HEK293 (cell line): ENCODE measurements at regions not wholly inside any gene's neighbourhood (a gene's known extent, or its start where the extent isn't known, plus 50 kb on each side); places are given as distances from the start of the nearest gene placed in this dataset.

ENCODE experiments used
- CTCF ChIA-PET: fragments of 350-600 bp; formaldehyde crosslinking; extraction: SDS; loops from one replicate; lab custom pipeline; 2021; ENCODE audit warnings: antibody characterized with exemption; lab: Yijun Ruan, JAX
- POLR2A ChIA-PET: fragments of 300-600 bp; formaldehyde crosslinking; extraction: SDS; loops from one replicate; lab custom pipeline; 2020; ENCODE audit warnings: antibody characterized with exemption, inconsistent platforms; lab: Yijun Ruan, JAX
- H3K27ac ChIP-seq: fragments of 200-500 bp; sonication (Bioruptor generic); 2 replicates; pipeline ENCODE4 v1.5.1; 2014; ENCODE audit warnings: low read depth, low read length, control low read depth, inconsistent platforms; ENCODE audit errors: extremely low read depth
- H3K36me3 ChIP-seq, 2 experiments: fragments of 200-500 bp in 1 of 2; sonication (Bioruptor generic) in 1 of 2; 1 replicate in 1 of 2; 2 replicates in 1 of 2; pipeline ENCODE4 v1.5.1; 2014 to 2017; ENCODE audit warnings: inconsistent platforms in 2 of 2, low read length in 2 of 2; ENCODE audit not compliant: control insufficient read depth in 2 of 2, insufficient read depth in 1 of 2
- H3K4me1 ChIP-seq: fragments of 200-500 bp; sonication (Bioruptor generic); 2 replicates; pipeline ENCODE4 v1.5.1; 2014; ENCODE audit warnings: mild to moderate bottlenecking, low read length, inconsistent platforms; ENCODE audit not compliant: control insufficient read depth, insufficient read depth
- H3K4me3 ChIP-seq: 2 replicates; pipeline ENCODE4 v1.5.1; 2011; ENCODE audit warnings: low read depth, mild to moderate bottlenecking, control low read depth, low read length, moderate library complexity
- H3K9me3 ChIP-seq: fragments of 200-500 bp; sonication (Bioruptor generic); 2 replicates; pipeline ENCODE4 v1.5.1; 2014; ENCODE audit warnings: low read depth, low read length, inconsistent platforms; ENCODE audit not compliant: control insufficient read depth, insufficient read depth
- HOXA7 ChIP-seq: sonication (generic); formaldehyde crosslinking; IDR thresholded peaks from 2 replicates; pipeline ENCODE4 v1.8.1; 2022; ENCODE audit warnings: missing genetic modification reagents, borderline replicate concordance
- SETDB1 ChIP-seq: IDR thresholded peaks from one replicate; pipeline ENCODE4 v1.6.1; 2017; ENCODE audit warnings: mild to moderate bottlenecking, low read length, moderate library complexity, mixed read lengths; ENCODE audit not compliant: insufficient read length
- ZBTB1 ChIP-seq: fragments of 450-650 bp; formaldehyde crosslinking; IDR thresholded peaks from 2 replicates; pipeline ENCODE4 v1.5.1; 2016; ENCODE audit warnings: missing biosample characterization, missing genetic modification characterization
- ZBTB44 ChIP-seq: fragments of 450-650 bp; IDR thresholded peaks from 2 replicates; pipeline ENCODE4 v1.5.1; 2018; ENCODE audit warnings: missing biosample characterization, mild to moderate bottlenecking, missing genetic modification characterization
- ZNF169 ChIP-seq: fragments of 450-650 bp; formaldehyde crosslinking; IDR thresholded peaks from 2 replicates; pipeline ENCODE4 v1.5.1; 2016; ENCODE audit warnings: missing biosample characterization, missing genetic modification characterization
- ZNF175 ChIP-seq: fragments of 450-650 bp; formaldehyde crosslinking; IDR thresholded peaks from 2 replicates; pipeline ENCODE4 v1.5.1; 2016; ENCODE audit warnings: missing biosample characterization, missing genetic modification characterization
- ZNF202 ChIP-seq: fragments of 450-650 bp; formaldehyde crosslinking; IDR thresholded peaks from 2 replicates; pipeline ENCODE4 v1.5.1; 2016; ENCODE audit warnings: missing biosample characterization, missing genetic modification characterization, borderline replicate concordance
- ZNF221 ChIP-seq: fragments of 450-650 bp; formaldehyde crosslinking; IDR thresholded peaks from 2 replicates; pipeline ENCODE4 v1.5.1; 2017; ENCODE audit warnings: missing biosample characterization, missing genetic modification characterization, borderline replicate concordance
- ZNF350 ChIP-seq: fragments of 450-650 bp; formaldehyde crosslinking; IDR thresholded peaks from 2 replicates; pipeline ENCODE4 v1.5.0; 2017; ENCODE audit warnings: missing biosample characterization, mild to moderate bottlenecking, missing genetic modification characterization
- ZNF362 ChIP-seq: fragments of 450-650 bp; formaldehyde crosslinking; IDR thresholded peaks from 2 replicates; pipeline ENCODE4 v1.5.1; 2016; ENCODE audit warnings: missing biosample characterization, missing genetic modification characterization
- ZNF391 ChIP-seq: fragments of 450-650 bp; formaldehyde crosslinking; IDR thresholded peaks from 2 replicates; pipeline ENCODE4 v1.5.1; 2016; ENCODE audit warnings: low read depth, missing biosample characterization, missing genetic modification characterization, borderline replicate concordance
- ZNF426 ChIP-seq: fragments of 450-650 bp; formaldehyde crosslinking; IDR thresholded peaks from 2 replicates; pipeline ENCODE4 v1.5.1; 2017; ENCODE audit warnings: missing biosample characterization, missing genetic modification characterization, mild to moderate bottlenecking, inconsistent platforms, moderate library complexity
- ZNF521 ChIP-seq: fragments of 450-650 bp; formaldehyde crosslinking; IDR thresholded peaks from 2 replicates; pipeline ENCODE4 v1.5.1; 2017; ENCODE audit warnings: missing biosample characterization, mild to moderate bottlenecking, missing genetic modification characterization
- ZNF626 ChIP-seq: fragments of 450-650 bp; sonication (Bioruptor Pico); formaldehyde crosslinking; IDR thresholded peaks from 2 replicates; pipeline ENCODE4 v1.5.1; 2018; ENCODE audit warnings: missing biosample characterization, missing genetic modification characterization, inconsistent platforms
- ZNF692 ChIP-seq: fragments of 450-650 bp; formaldehyde crosslinking; IDR thresholded peaks from 2 replicates; pipeline ENCODE4 v1.5.1; 2016; ENCODE audit warnings: missing biosample characterization, missing genetic modification characterization
- ZNF747 ChIP-seq: fragments of 450-650 bp; formaldehyde crosslinking; IDR thresholded peaks from 2 replicates; pipeline ENCODE4 v1.5.1; 2016; ENCODE audit warnings: missing biosample characterization, missing genetic modification characterization
- TF ChIP-seq, protein P1 (sequence below): fragments of 450-650 bp; formaldehyde crosslinking; IDR thresholded peaks from 2 replicates; pipeline ENCODE4 v1.5.1; 2016; ENCODE audit warnings: missing biosample characterization, missing genetic modification characterization

- CTCF ChIA-PET: no interaction called here
- POLR2A ChIA-PET: no interaction called here
- Histone ChIP-seq H3K9me3 (no peaks in the 10 kb centered on the region), H3K36me3 (no peaks in the 10 kb centered on the region), H3K27ac (no peak overlapping the region), H3K4me1 (no peaks in the 10 kb centered on the region), H3K4me3 (no peak overlapping the region)
- no peak for TF ChIP-seq ZNF692
- TF ChIP-seq ZNF626: no peak
- TF ChIP-seq ZNF391 (tag by site-specific recombination): no peak
- no peak for TF ChIP-seq ZNF175 (tag by site-specific recombination)
- no peak for TF ChIP-seq SETDB1
These were observed 199.0 kb upstream of the ZMIZ1 start for GRCh38 chr10:78869508-78870454.

DNA sequence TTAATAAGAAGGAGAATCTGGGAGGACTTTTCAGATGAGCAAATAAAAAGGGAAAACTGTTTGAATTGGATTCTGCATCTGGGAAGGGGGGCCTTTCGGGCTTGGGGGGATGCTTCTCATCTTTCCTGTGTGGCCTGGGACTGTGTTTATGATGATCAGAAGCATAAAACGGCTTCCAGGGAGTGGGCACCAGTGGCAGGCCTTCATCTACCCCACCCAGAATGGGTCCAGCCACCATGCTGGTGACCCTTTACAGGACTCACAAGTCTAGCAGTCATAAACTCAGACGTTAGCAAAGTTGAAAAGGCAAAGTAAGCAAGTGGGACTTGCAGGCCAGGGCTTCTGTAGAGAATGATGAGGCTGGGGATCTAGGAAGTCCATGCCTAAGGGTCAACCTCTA, 198.3 kb upstream of the ZMIZ1 start:
- ChIA-PET POLR2A (no interaction called here), CTCF (interaction anchor here (0.6 kb wide), 1 partner anchor 34 kb away, joined by 3 read pairs; no protein-coding TSS in a partner anchor)
- Histone ChIP-seq H3K4me1 (no peaks in the 10 kb centered on the region), H3K4me3 (no peak overlapping the region), H3K9me3 (no peaks in the 10 kb centered on the region), H3K27ac (no peak overlapping the region), H3K36me3 (no peaks in the 10 kb centered on the region)
- TF ChIP-seq, protein P1, sequence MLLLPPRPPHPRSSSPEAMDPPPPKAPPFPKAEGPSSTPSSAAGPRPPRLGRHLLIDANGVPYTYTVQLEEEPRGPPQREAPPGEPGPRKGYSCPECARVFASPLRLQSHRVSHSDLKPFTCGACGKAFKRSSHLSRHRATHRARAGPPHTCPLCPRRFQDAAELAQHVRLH (tag by site-specific recombination): no peak
- TF ChIP-seq ZNF221 (tag by site-specific recombination) (no peak), ZNF202 (tag by site-specific recombination) (no peak), ZNF521 (no peak), SETDB1 (no peak), ZNF175 (tag by site-specific recombination) (no peak), HOXA7 (CRISPR knock-in tag) (no peak), ZNF169 (no peak), ZNF362 (tag by site-specific recombination) (no peak)

- no peaks in the 10 kb centered on the region for H3K9me3 ChIP-seq
- TF ChIP-seq ZNF350 (tag by site-specific recombination): no peak
- no peak for TF ChIP-seq ZBTB1
- no peak for TF ChIP-seq ZNF426 (tag by site-specific recombination)
- TF ChIP-seq ZBTB44: no peak
- no peak for TF ChIP-seq ZNF747 (tag by site-specific recombination)
- no peak overlapping the region for H3K4me3 ChIP-seq
- H3K4me1 ChIP-seq: no peaks in the 10 kb centered on the region
- H3K36me3 ChIP-seq: no peaks in the 10 kb centered on the region
- ChIA-PET CTCF (interaction anchor here (0.5 to 0.6 kb wide), 2 partner anchors 206 to 227 kb away, joined by 3 read pairs; no protein-coding TSS in a partner anchor), POLR2A (no interaction called here)
- no peak overlapping the region for H3K27ac ChIP-seq
These were observed 197.0 kb upstream of the ZMIZ1 start for GRCh38 chr10:78871796-78872195.
